HG03342 (cell line): ENCODE measurements at regions not wholly inside any gene's neighbourhood (a gene's known extent, or its start where the extent isn't known, plus 50 kb on each side); places are given as distances from the start of the nearest gene placed in this dataset.
A peak's percentile ranks its signal among the peaks of the same experiment; 100 is the strongest.
"Not testable (repeated sequence)": the region's sequence is repeated elsewhere in the genome, so short reads cannot be mapped to it uniquely, and the experiment has no call there.

Source experiments
- ATAC-seq: cut with Tn5 transposase; IDR thresholded peaks from one replicate; pipeline ENCODE4 v1.9.1; 2021; ENCODE audit warnings: mild to moderate bottlenecking, moderate library complexity; ENCODE audit not compliant: unreplicated experiment

- no peak for ATAC-seq
Observed at GRCh38 chrX:54615109-54615508, 85.1 kb downstream of the GNL3L start.

- ATAC-seq: no peak
Observed at GRCh38 chrX:54633641-54634040, 103.6 kb downstream of the GNL3L start.

- no peak for ATAC-seq
Observed at GRCh38 chrX:54639018-54639345, 109.0 kb downstream of the GNL3L start.

GRCh38 chrX:54639346-54640102, 109.5 kb downstream of the GNL3L start:
- peak; percentile 91 for ATAC-seq

GRCh38 chrX:54640103-54640690, 110.2 kb downstream of the GNL3L start:
- ATAC-seq: no peak

- ATAC-seq: no peak
Observed at GRCh38 chrX:54640736-54641135, 110.7 kb downstream of the GNL3L start.

- no peak for ATAC-seq
Observed at GRCh38 chrX:54641530-54641929, 111.5 kb downstream of the GNL3L start.

- ATAC-seq: not testable (repeated sequence)
Observed at GRCh38 chrX:54647607-54648006, 117.6 kb downstream of the GNL3L start.

GRCh38 chrX:54659547-54659946, 129.5 kb downstream of the GNL3L start:
- ATAC-seq: no peak

- no peak for ATAC-seq
Observed at GRCh38 chrX:54675762-54676161, 122.3 kb downstream of the ITIH6 start.

- ATAC-seq: no peak
Observed at GRCh38 chrX:54695231-54695630, 102.8 kb downstream of the ITIH6 start.

- ATAC-seq: peak; percentile 100
Observed at GRCh38 chrX:54695816-54696487, 102.1 kb downstream of the ITIH6 start.
